SK-N-SH (cell line): ENCODE measurements at regions not wholly inside any gene's neighbourhood (a gene's known extent, or its start where the extent isn't known, plus 50 kb on each side); places are given as distances from the start of the nearest gene placed in this dataset.

Source experiments
- MXI1 ChIP-seq: IDR thresholded peaks from 2 replicates; pipeline ENCODE4 v1.6.1; 2012; ENCODE audit warnings: mild to moderate bottlenecking, low read depth, low read length, improper control_type of control experiment
- NRF1 ChIP-seq: IDR thresholded peaks from 2 replicates; pipeline ENCODE4 v1.6.1; 2012; ENCODE audit warnings: low read depth, mild to moderate bottlenecking, low read length
- POLR2AphosphoS5 ChIP-seq: IDR thresholded peaks from 2 replicates; pipeline ENCODE4 v1.6.1; 2012; ENCODE audit warnings: low read depth, low read length
- RAD21 ChIP-seq: IDR thresholded peaks from 2 replicates; pipeline ENCODE4 v1.6.1; 2012; ENCODE audit warnings: mild to moderate bottlenecking, low read length
- TEAD4 ChIP-seq: IDR thresholded peaks from 2 replicates; pipeline ENCODE4 v1.4.0; 2012; ENCODE audit warnings: mild to moderate bottlenecking, borderline replicate concordance; ENCODE audit not compliant: insufficient read depth
- YY1 ChIP-seq: IDR thresholded peaks from 2 replicates; pipeline ENCODE4 v1.4.0; 2012; ENCODE audit warnings: low read depth, mild to moderate bottlenecking
- TF ChIP-seq, protein P1 (sequence below): fragments of 200-600 bp; sonication (generic); IDR thresholded peaks from 2 replicates; pipeline ENCODE4 v1.6.1; 2017; ENCODE audit warnings: antibody characterized with exemption, mild to moderate bottlenecking, moderate library complexity
- TF ChIP-seq, protein P2 (sequence below): fragments of 150-350 bp; IDR thresholded peaks from 2 replicates; pipeline ENCODE4 v1.6.1; 2017; ENCODE audit warnings: antibody characterized with exemption, low read length, low read depth, borderline replicate concordance

DNA sequence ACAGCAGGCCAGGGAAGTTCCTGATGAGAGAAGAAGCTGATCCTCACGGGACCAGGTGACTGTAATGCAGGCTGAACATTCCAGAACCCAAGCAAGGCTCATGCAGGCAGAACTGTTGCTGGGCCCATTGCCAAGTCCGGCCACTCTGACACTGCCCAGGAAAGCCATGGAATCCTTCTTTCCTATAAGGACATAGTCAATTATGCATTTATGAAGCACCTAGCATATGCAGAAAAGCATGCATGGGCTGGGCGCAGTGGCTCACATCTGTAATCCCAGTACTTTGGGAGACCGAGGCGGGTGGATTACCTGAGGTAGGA, 83.7 kb upstream of the SLC1A3 start:
- TF ChIP-seq, protein P1, sequence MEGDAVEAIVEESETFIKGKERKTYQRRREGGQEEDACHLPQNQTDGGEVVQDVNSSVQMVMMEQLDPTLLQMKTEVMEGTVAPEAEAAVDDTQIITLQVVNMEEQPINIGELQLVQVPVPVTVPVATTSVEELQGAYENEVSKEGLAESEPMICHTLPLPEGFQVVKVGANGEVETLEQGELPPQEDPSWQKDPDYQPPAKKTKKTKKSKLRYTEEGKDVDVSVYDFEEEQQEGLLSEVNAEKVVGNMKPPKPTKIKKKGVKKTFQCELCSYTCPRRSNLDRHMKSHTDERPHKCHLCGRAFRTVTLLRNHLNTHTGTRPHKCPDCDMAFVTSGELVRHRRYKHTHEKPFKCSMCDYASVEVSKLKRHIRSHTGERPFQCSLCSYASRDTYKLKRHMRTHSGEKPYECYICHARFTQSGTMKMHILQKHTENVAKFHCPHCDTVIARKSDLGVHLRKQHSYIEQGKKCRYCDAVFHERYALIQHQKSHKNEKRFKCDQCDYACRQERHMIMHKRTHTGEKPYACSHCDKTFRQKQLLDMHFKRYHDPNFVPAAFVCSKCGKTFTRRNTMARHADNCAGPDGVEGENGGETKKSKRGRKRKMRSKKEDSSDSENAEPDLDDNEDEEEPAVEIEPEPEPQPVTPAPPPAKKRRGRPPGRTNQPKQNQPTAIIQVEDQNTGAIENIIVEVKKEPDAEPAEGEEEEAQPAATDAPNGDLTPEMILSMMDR, result no peak
- TF ChIP-seq NRF1 (no peak), MXI1 (no peak), RAD21 (no peak), TEAD4 (no peak), POLR2AphosphoS5 (no peak), YY1 (no peak)
- TF ChIP-seq, protein P2, sequence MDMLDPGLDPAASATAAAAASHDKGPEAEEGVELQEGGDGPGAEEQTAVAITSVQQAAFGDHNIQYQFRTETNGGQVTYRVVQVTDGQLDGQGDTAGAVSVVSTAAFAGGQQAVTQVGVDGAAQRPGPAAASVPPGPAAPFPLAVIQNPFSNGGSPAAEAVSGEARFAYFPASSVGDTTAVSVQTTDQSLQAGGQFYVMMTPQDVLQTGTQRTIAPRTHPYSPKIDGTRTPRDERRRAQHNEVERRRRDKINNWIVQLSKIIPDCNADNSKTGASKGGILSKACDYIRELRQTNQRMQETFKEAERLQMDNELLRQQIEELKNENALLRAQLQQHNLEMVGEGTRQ, result no peak
